SU-DHL-6 (cell line): ENCODE measurements at regions not wholly inside any gene's neighbourhood (a gene's known extent, or its start where the extent isn't known, plus 50 kb on each side); places are given as distances from the start of the nearest gene placed in this dataset.
"Not testable (repeated sequence)": the region's sequence is repeated elsewhere in the genome, so short reads cannot be mapped to it uniquely, and the experiment has no call there.

Experiments used
- H2AFZ ChIP-seq: fragments of 200-600 bp; sonication (generic); 2 replicates; pipeline ENCODE4 v1.6.1; 2014; ENCODE audit warnings: low read depth, mild to moderate bottlenecking, moderate library complexity, mixed read lengths, antibody characterized with exemption, low read length; ENCODE audit not compliant: severe bottlenecking
- H3F3A ChIP-seq: fragments of 200-600 bp; shearing (Covaris generic); 2 replicates; pipeline ENCODE4 v1.6.0; 2016; ENCODE audit warnings: antibody characterized with exemption, mild to moderate bottlenecking; ENCODE audit not compliant: insufficient read depth
- H3K27ac ChIP-seq: fragments of 200-600 bp; sonication (generic); 2 replicates; pipeline ENCODE4 v1.5.1; 2016; ENCODE audit warnings: low read depth, mild to moderate bottlenecking, low read length, moderate library complexity, mixed read lengths
- H3K27me3 ChIP-seq: fragments of 200-600 bp; sonication (generic), shearing (Covaris generic); 2 replicates; pipeline ENCODE4 v1.6.0; 2014; ENCODE audit warnings: mild to moderate bottlenecking, low read length
- H3K36me3 ChIP-seq: fragments of 200-600 bp; sonication (generic); 2 replicates; pipeline ENCODE4 v1.6.1; 2014; ENCODE audit warnings: mild to moderate bottlenecking, low read length, mixed read lengths
- H3K4me2 ChIP-seq: fragments of 300-600, 200-600 bp; shearing (Covaris generic), sonication (generic); 2 replicates; pipeline ENCODE4 v1.6.0; 2014; ENCODE audit warnings: low read length, low read depth, mild to moderate bottlenecking; ENCODE audit not compliant: poor library complexity, severe bottlenecking
- H3K4me3 ChIP-seq: fragments of 200-600 bp; sonication (generic); 2 replicates; pipeline ENCODE4 v1.5.1; 2014; ENCODE audit warnings: antibody characterized with exemption, low read length, mild to moderate bottlenecking, mixed read lengths; ENCODE audit not compliant: insufficient read depth, poor library complexity, severe bottlenecking
- H3K79me2 ChIP-seq: fragments of 200-600 bp; sonication (generic); 2 replicates; pipeline ENCODE4 v1.6.1; 2014; ENCODE audit warnings: mild to moderate bottlenecking, low read length, moderate library complexity; ENCODE audit not compliant: insufficient read depth
- H3K9ac ChIP-seq: fragments of 200-600 bp; sonication (generic); 2 replicates; pipeline ENCODE4 v1.7.0; 2014; ENCODE audit warnings: mild to moderate bottlenecking, low read length
- H3K9me2 ChIP-seq: fragments of 200-600 bp; sonication (generic); replicated peaks from 2 replicates; pipeline ENCODE4 v1.6.1; 2014; ENCODE audit warnings: low read length; ENCODE audit not compliant: insufficient read depth
- H3K9me3 ChIP-seq: fragments of 200-600 bp; sonication (generic); 2 replicates; pipeline ENCODE4 v1.6.1; 2014; ENCODE audit warnings: low read length, mixed read lengths; ENCODE audit not compliant: insufficient read depth
- H4K20me1 ChIP-seq: fragments of 200-600 bp; sonication (generic); 2 replicates; pipeline ENCODE4 v1.6.1; 2014; ENCODE audit warnings: low read depth, mild to moderate bottlenecking, antibody characterized with exemption, low read length, moderate library complexity, mixed read lengths
- EZH2phosphoT487 ChIP-seq: fragments of 200-600 bp; sonication (generic), shearing (Covaris generic); conservative IDR thresholded peaks from 2 replicates; pipeline ENCODE4 v1.6.1; 2018; ENCODE audit warnings: mild to moderate bottlenecking, antibody characterized with exemption, low read length, moderate library complexity, mixed read lengths
- TF ChIP-seq, protein P1 (sequence below): fragments of 200-600 bp; sonication (generic); IDR thresholded peaks from one replicate; pipeline ENCODE4 v1.5.1; 2017; ENCODE audit warnings: antibody characterized with exemption, mild to moderate bottlenecking, low read length, moderate library complexity; ENCODE audit not compliant: insufficient read depth, poor library complexity, severe bottlenecking

DNA sequence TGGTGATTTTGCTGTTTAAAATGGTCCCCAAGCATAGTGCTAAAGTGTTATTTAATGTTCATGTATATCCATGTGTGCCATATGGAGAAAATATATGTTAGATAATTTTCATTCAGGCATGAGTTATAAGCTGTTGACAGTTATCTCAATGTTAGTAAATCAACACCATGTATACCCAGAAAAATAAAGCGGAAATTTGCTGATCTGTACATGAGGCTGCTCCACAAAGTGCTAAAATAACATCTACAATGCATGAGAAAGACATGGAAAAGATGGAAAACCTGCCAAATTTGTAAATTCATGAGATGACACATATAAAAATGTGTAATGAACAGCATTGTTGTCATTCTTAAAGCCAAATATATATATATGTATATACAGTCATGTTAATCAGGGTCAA is 1199.2 kb downstream of the FSCB start:
- no peak overlapping the region for H3K4me2 ChIP-seq
- no peaks in the 10 kb centered on the region for H4K20me1 ChIP-seq
- no peaks in the 10 kb centered on the region for H3K27me3 ChIP-seq
- H3K36me3 ChIP-seq, result no peaks in the 10 kb centered on the region
- H3K79me2 ChIP-seq, result no peaks in the 10 kb centered on the region
- no peak overlapping the region for H2AFZ ChIP-seq
- no peak overlapping the region for H3K27ac ChIP-seq
- H3K9me3 ChIP-seq, result no peaks in the 10 kb centered on the region
- H3K9ac ChIP-seq, result no peak overlapping the region
- no peak overlapping the region for H3K4me3 ChIP-seq
- H3K9me2 ChIP-seq, result no peaks in the 10 kb centered on the region
- no peaks in the 10 kb centered on the region for H3F3A ChIP-seq
- TF ChIP-seq EZH2phosphoT487, result no peak
- TF ChIP-seq, protein P1, sequence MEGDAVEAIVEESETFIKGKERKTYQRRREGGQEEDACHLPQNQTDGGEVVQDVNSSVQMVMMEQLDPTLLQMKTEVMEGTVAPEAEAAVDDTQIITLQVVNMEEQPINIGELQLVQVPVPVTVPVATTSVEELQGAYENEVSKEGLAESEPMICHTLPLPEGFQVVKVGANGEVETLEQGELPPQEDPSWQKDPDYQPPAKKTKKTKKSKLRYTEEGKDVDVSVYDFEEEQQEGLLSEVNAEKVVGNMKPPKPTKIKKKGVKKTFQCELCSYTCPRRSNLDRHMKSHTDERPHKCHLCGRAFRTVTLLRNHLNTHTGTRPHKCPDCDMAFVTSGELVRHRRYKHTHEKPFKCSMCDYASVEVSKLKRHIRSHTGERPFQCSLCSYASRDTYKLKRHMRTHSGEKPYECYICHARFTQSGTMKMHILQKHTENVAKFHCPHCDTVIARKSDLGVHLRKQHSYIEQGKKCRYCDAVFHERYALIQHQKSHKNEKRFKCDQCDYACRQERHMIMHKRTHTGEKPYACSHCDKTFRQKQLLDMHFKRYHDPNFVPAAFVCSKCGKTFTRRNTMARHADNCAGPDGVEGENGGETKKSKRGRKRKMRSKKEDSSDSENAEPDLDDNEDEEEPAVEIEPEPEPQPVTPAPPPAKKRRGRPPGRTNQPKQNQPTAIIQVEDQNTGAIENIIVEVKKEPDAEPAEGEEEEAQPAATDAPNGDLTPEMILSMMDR, result no peak

GRCh38 chr14:43306053-43306452 is 1201.0 kb downstream of the FSCB start:
- Histone ChIP-seq H3K4me2 (no peak overlapping the region), H3K9ac (no peak overlapping the region), H4K20me1 (no peaks in the 10 kb centered on the region), H3K9me3 (no peaks in the 10 kb centered on the region), H3K27me3 (no peaks in the 10 kb centered on the region), H3F3A (no peaks in the 10 kb centered on the region), H2AFZ (no peak overlapping the region), H3K36me3 (no peaks in the 10 kb centered on the region), H3K79me2 (no peaks in the 10 kb centered on the region), H3K27ac (no peak overlapping the region), H3K4me3 (no peak overlapping the region), H3K9me2 (no peaks in the 10 kb centered on the region)
- TF ChIP-seq EZH2phosphoT487, result no peak
- TF ChIP-seq, protein P1, result no peak

DNA sequence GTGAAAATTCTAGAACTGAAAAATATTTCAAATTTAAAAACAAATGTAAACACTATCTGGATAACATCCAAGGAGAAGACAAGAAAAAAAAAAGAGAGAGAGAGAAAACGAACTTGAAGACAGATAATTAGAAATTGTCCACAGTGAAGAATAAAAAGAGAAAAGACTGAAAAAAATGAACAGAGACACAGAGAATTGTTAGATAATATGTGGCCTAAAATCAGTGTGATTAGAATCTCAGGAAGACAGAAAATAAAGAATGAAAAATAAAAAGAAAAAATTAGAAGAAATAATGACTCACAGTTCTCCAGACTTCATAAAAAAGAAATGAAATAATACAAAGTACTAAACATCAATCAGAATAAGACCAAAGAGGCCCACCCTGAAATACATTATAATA is 1209.3 kb downstream of the FSCB start:
- Histone ChIP-seq H3K27ac (no peak overlapping the region), H2AFZ (no peak overlapping the region), H3K4me3 (no peak overlapping the region), H3K4me2 (no peak overlapping the region), H3K9me3 (no peaks in the 10 kb centered on the region), H3K27me3 (no peaks in the 10 kb centered on the region), H3F3A (no peaks in the 10 kb centered on the region), H3K79me2 (no peaks in the 10 kb centered on the region), H4K20me1 (no peaks in the 10 kb centered on the region), H3K36me3 (no peaks in the 10 kb centered on the region), H3K9ac (no peak overlapping the region), H3K9me2 (no peaks in the 10 kb centered on the region)
- TF ChIP-seq, protein P1, result no peak
- TF ChIP-seq EZH2phosphoT487, result no peak

DNA sequence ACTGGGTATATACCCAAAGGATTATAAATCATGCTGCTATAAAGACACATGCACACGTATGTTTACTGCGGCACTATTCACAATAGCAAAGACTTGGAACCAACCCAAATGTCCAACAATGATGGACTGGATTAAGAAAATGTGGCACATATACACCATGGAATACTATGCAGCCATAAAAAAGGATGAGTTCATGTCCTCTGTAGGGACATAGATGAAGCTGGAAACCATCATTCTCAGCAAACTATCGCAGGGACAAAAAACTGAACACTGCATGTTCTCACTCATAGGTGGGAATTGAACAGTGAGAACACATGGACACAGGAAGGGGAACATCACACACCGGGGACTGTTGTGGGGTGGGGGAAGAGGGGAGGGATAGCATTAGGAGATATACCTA is 1211.0 kb downstream of the FSCB start:
- not testable (repeated sequence) for H3K27ac ChIP-seq, H3F3A ChIP-seq

More for the DNA sequence above, 1211.0 kb downstream of the FSCB start:
- not testable (repeated sequence) for H3K4me3 ChIP-seq, H3K9me2 ChIP-seq, H3K27me3 ChIP-seq, H3K9ac ChIP-seq, H3K9me3 ChIP-seq, H3K36me3 ChIP-seq, H3K4me2 ChIP-seq, H4K20me1 ChIP-seq, H3K79me2 ChIP-seq, H2AFZ ChIP-seq
